GM10248 (cell line): ENCODE measurements at regions not wholly inside any gene's neighbourhood (a gene's known extent, or its start where the extent isn't known, plus 50 kb on each side); places are given as distances from the start of the nearest gene placed in this dataset.

ENCODE experiments used
- CTCF ChIA-PET: fragments of 300-600 bp; sonication (Branson Sonifier 250); formaldehyde crosslinking; extraction: SDS; loops from one replicate; lab custom pipeline; 2021; ENCODE audit warnings: antibody characterized with exemption; lab: Yijun Ruan, JAX
- POLR2A ChIA-PET: fragments of 350-650 bp; sonication (Branson Sonifier 250); formaldehyde crosslinking; extraction: SDS; loops from one replicate; lab custom pipeline; 2020; ENCODE audit warnings: antibody characterized with exemption; lab: Yijun Ruan, JAX
- DNase-seq: peaks from one replicate; pipeline ENCODE4 v3.0.0; 2012; ENCODE audit errors: extremely low spot score
- TF ChIP-seq, protein P1 (sequence below): IDR thresholded peaks from 2 replicates; pipeline ENCODE4 v1.5.1; 2012; ENCODE audit warnings: mild to moderate bottlenecking, low read depth; ENCODE audit errors: extremely low read depth, missing control alignments, control extremely low read depth

DNA sequence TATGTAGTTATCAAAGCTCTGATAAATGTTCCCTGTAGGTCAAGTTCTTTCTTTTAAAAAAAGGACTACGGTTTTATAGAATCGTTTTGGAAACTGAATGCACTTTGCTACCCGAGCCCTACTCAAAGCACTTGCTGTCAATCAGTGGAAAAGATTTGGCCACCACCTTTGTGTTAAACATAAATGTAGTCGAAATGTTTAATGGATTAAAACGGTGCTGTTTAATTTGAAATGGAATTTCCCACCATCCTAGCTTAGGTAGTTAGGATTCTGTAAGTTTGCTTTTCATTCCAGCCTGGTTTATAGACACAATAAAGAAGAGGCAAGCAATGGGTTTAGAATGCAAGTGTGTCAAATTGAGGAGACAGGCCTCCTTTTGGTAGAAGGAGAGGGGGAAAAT lies 69.4 kb upstream of the MMADHC start:
- DNase-seq, result no peak
- ChIA-PET CTCF (interaction anchor here (2.1 kb wide), 1 partner anchor 12 kb away, joined by 6 read pairs; no protein-coding TSS in a partner anchor), POLR2A (no interaction called here)
- TF ChIP-seq, protein P1, sequence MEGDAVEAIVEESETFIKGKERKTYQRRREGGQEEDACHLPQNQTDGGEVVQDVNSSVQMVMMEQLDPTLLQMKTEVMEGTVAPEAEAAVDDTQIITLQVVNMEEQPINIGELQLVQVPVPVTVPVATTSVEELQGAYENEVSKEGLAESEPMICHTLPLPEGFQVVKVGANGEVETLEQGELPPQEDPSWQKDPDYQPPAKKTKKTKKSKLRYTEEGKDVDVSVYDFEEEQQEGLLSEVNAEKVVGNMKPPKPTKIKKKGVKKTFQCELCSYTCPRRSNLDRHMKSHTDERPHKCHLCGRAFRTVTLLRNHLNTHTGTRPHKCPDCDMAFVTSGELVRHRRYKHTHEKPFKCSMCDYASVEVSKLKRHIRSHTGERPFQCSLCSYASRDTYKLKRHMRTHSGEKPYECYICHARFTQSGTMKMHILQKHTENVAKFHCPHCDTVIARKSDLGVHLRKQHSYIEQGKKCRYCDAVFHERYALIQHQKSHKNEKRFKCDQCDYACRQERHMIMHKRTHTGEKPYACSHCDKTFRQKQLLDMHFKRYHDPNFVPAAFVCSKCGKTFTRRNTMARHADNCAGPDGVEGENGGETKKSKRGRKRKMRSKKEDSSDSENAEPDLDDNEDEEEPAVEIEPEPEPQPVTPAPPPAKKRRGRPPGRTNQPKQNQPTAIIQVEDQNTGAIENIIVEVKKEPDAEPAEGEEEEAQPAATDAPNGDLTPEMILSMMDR, result no peak

DNA sequence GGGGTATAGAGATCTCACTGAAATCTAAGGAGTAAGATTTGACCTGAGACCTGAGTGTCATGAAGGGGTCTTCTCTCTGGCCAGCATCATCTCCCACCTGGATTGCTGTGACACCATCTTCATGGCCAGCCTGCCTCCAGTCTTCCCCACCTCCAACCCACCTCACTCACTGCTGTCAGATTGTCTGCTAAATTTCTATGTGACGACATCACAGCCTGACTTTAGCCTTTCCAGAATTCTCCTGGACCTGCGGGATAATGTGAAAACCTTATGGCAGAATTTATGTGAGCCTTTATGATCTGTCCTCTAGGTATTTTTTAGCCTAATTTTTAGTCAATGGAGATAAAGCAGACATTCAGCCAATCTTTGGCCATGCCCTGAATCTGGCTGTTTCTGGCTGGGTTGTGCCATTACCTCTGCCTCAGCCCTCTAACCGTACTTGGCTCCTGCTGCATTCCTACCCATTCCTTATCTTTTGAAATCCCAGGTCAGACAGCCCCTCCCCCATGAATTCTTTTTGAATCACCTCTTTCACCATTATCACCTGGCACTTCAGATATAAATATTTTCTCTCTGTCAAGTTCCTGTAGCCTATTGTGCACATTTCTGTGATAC lies 66.4 kb upstream of the MMADHC start:
- POLR2A ChIA-PET, result no interaction called here
- CTCF ChIA-PET, result no interaction called here
- no peak for DNase-seq
- TF ChIP-seq, protein P1, result no peak

DNA sequence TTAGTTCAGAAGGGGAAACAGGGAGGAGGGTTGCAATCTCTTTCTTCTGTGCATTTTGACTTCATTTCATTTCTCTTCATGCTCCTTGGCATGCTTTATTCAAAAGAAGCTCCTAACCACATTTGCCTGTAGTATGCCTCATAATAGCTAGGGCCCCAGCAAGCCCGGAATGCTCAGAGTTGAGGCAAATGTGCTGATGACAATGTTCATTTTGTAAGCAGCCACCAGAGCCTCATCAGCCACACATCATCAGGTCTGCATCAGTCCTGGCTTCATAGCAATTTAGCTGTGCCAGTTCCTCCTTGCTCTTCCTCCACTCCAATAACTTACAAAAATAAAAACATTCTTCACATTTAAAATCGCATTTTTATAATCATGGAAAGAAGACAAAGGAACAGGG lies 65.4 kb upstream of the MMADHC start:
- no peak for DNase-seq
- POLR2A ChIA-PET, result no interaction called here
- TF ChIP-seq, protein P1, result no peak
- CTCF ChIA-PET, result no interaction called here

DNA sequence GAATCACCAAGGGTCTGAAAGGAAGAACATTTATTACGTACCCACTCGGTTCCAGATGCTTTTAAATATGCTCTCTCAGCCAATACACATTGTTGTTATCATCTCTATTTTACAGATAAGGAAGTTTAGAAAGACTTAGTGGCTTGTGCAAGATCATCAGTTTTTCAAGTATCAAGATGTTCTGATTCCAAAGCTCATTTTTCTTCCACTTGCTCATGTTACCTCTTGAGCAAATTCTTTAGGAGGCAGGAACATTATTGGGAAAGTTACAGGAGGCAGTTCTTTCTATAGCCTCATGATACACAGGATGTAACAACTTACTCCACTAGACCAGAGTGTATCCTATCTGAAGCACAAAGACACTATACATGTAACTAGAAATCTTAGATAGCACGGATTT lies 65.0 kb upstream of the MMADHC start:
- POLR2A ChIA-PET, result no interaction called here
- DNase-seq, result no peak
- CTCF ChIA-PET, result no interaction called here
- TF ChIP-seq, protein P1, result no peak

DNA sequence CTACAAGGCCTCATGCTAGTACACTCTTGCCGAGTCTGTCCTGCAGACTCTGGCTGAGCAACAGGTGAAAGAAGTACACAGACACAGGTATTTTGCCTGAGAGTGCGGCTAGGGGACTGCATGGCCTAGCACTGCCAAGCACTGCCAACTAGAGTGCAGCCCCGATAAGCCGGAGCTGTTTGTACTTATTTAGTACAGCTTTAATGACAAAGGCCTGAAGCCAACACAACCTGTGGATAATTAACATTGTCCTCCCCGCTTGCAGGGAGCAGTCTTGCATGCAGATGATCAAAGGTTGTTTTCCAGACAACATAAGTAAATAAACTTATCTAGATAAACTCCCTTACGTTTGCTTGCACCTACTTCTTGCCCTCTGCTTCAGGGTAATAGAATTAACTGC lies 63.7 kb upstream of the MMADHC start:
- TF ChIP-seq, protein P1, result no peak
- ChIA-PET POLR2A (no interaction called here), CTCF (no interaction called here)
- DNase-seq, result no peak

DNA sequence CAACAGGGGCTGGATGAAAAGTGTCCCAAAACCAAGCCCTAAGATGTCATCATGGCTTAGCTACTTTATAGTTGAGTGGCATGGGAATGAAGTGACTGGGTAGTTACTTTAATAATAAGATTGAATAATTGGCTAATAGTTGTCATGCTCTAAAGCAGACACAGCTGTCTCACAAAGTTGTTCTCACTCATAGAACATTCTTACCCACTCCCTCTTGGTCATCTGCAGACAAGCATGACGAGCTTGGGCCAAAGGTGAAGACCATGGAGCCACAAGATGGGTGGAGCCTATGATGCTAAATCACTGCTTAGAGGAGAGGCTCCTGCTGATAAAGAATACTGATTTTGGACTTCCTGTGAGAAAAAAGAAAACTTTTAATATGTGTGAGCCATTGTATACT lies 62.4 kb upstream of the MMADHC start:
- TF ChIP-seq, protein P1, result no peak
- ChIA-PET CTCF (no interaction called here), POLR2A (no interaction called here)
- no peak for DNase-seq
